ENCODE measurements at regions not wholly inside any gene's neighbourhood (a gene's known extent, or its start where the extent isn't known, plus 50 kb on each side); places are given as distances from the start of the nearest gene placed in this dataset.

- TF ChIP-seq EZH2 (IDR thresholded peaks at IDR 0.05; ENCODE audit: borderline replicate concordance, insufficient read depth, low read depth, low read length, poor library complexity, severe bottlenecking), result no peak
- no peak for TF ChIP-seq CTCF (IDR thresholded peaks at IDR 0.05)
These were observed 189.8 kb downstream of the URI1 start for GRCh38 chr19:30131722-30132291.
